ENCODE measurements at regions not wholly inside any gene's neighbourhood (a gene's known extent, or its start where the extent isn't known, plus 50 kb on each side); places are given as distances from the start of the nearest gene placed in this dataset.

DNA sequence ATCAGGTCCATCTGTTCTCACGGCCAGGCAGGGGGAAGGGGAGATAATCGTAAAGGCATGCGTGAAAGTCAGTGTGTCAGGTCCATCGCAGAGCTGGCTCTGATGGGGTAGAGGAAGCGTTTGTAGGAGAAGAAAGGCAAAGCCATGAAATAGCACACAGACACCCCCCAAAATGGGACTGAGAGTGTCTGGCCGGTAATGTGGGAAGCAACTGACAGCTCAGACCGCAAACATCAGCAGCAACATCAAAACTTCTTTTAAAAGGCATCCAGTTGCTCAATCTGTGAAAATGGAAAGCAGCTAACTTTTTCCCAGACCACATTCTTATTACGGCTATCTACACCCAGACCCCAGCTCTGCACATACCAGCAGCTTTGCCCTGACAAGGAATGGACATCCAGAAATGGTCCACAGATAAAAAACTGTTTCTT is 232.6 kb downstream of the EN1 start:
- no peak overlapping the region for H3K27ac ChIP-seq (ENCODE audit: low read depth, low read length)

DNA sequence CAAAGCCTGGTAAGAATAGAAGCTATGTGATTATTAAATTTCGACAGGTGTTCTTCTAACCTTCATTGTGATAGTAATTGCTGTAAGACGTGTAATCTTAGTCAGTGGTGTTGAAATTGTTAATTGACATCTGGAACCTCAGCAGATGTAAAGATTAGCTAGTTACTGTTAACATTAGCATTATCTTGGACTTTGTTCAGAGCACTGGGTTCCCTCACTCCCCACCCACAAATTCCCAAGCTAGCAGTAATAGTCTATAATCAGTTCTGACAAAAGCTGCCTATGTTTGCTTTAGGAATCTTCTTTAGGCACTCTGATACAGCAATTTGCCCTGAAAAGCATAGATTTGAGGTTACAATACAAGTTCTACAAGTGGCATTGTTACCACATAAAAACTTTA is 233.7 kb downstream of the EN1 start:
- Histone ChIP-seq H2AFZ (ENCODE audit: low read depth, low read length, severe bottlenecking) (no peak overlapping the region), H3F3A (ENCODE audit: insufficient read depth) (no peaks in the 10 kb centered on the region), H3K9me3 (ENCODE audit: insufficient read depth, low read length) (no peaks in the 10 kb centered on the region), H3K9ac (ENCODE audit: low read length) (no peak overlapping the region), H4K20me1 (ENCODE audit: low read depth, low read length) (no peaks in the 10 kb centered on the region), H3K4me2 (ENCODE audit: low read depth, low read length, poor library complexity, severe bottlenecking) (no peak overlapping the region), H3K4me3 (ENCODE audit: insufficient read depth, low read length, poor library complexity, severe bottlenecking) (no peak overlapping the region), H3K27ac (ENCODE audit: low read depth, low read length) (no peak overlapping the region), H3K79me2 (ENCODE audit: insufficient read depth, low read length) (no peaks in the 10 kb centered on the region), H3K9me2 (replicated peaks; ENCODE audit: insufficient read depth, low read length) (no peaks in the 10 kb centered on the region), H3K27me3 (ENCODE audit: low read length) (no peaks in the 10 kb centered on the region), H3K36me3 (ENCODE audit: low read length) (no peaks in the 10 kb centered on the region)
- TF ChIP-seq, protein P1, sequence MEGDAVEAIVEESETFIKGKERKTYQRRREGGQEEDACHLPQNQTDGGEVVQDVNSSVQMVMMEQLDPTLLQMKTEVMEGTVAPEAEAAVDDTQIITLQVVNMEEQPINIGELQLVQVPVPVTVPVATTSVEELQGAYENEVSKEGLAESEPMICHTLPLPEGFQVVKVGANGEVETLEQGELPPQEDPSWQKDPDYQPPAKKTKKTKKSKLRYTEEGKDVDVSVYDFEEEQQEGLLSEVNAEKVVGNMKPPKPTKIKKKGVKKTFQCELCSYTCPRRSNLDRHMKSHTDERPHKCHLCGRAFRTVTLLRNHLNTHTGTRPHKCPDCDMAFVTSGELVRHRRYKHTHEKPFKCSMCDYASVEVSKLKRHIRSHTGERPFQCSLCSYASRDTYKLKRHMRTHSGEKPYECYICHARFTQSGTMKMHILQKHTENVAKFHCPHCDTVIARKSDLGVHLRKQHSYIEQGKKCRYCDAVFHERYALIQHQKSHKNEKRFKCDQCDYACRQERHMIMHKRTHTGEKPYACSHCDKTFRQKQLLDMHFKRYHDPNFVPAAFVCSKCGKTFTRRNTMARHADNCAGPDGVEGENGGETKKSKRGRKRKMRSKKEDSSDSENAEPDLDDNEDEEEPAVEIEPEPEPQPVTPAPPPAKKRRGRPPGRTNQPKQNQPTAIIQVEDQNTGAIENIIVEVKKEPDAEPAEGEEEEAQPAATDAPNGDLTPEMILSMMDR (IDR thresholded peaks at IDR 0.05; ENCODE audit: insufficient read depth, low read length, poor library complexity, severe bottlenecking): no peak
- TF ChIP-seq EZH2phosphoT487 (conservative IDR thresholded peaks at IDR 0.05; ENCODE audit: low read length): no peak

More for the DNA sequence above, 232.6 kb downstream of the EN1 start:
- H3K9ac ChIP-seq (ENCODE audit: low read length): no peak overlapping the region
- H3K9me3 ChIP-seq (ENCODE audit: insufficient read depth, low read length): no peaks in the 10 kb centered on the region
- H4K20me1 ChIP-seq (ENCODE audit: low read depth, low read length): no peaks in the 10 kb centered on the region
- H3K36me3 ChIP-seq (ENCODE audit: low read length): no peaks in the 10 kb centered on the region
- H3F3A ChIP-seq (ENCODE audit: insufficient read depth): no peaks in the 10 kb centered on the region
- no peak overlapping the region for H3K4me2 ChIP-seq (ENCODE audit: low read depth, low read length, poor library complexity, severe bottlenecking)
- H2AFZ ChIP-seq (ENCODE audit: low read depth, low read length, severe bottlenecking): no peak overlapping the region
- no peak overlapping the region for H3K4me3 ChIP-seq (ENCODE audit: insufficient read depth, low read length, poor library complexity, severe bottlenecking)
- TF ChIP-seq EZH2phosphoT487 (conservative IDR thresholded peaks at IDR 0.05; ENCODE audit: low read length): no peak
- TF ChIP-seq, protein P1 (IDR thresholded peaks at IDR 0.05; ENCODE audit: insufficient read depth, low read length, poor library complexity, severe bottlenecking): no peak
- no peaks in the 10 kb centered on the region for H3K9me2 ChIP-seq (replicated peaks; ENCODE audit: insufficient read depth, low read length)
- no peaks in the 10 kb centered on the region for H3K79me2 ChIP-seq (ENCODE audit: insufficient read depth, low read length)
- no peaks in the 10 kb centered on the region for H3K27me3 ChIP-seq (ENCODE audit: low read length)

DNA sequence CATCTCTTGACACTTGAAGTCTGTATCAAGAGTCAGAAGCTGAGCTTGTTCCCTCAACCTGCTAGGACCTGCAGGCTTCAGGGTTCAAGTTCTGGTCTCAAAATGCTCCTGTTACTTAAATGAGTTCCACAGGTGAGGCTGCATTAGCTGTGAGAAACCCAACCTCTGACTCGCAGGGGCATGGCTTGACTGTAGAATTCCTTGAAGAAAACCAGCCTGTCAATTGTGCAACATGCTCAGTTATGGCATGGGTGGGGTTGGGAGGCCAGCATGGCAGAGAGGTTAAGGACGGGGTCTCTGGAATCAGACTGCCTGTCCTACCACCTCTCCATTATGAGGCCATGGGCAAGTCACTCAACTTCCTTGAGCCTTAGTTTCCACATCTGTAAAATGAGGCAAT is 235.8 kb downstream of the EN1 start:
- TF ChIP-seq, protein P1 (IDR thresholded peaks at IDR 0.05; ENCODE audit: insufficient read depth, low read length, poor library complexity, severe bottlenecking): no peak
- no peak for TF ChIP-seq EZH2phosphoT487 (conservative IDR thresholded peaks at IDR 0.05; ENCODE audit: low read length)
- Histone ChIP-seq H3K27me3 (ENCODE audit: low read length) (no peaks in the 10 kb centered on the region), H3F3A (ENCODE audit: insufficient read depth) (no peaks in the 10 kb centered on the region), H3K36me3 (ENCODE audit: low read length) (no peaks in the 10 kb centered on the region), H3K9ac (ENCODE audit: low read length) (no peak overlapping the region), H3K79me2 (ENCODE audit: insufficient read depth, low read length) (no peaks in the 10 kb centered on the region), H4K20me1 (ENCODE audit: low read depth, low read length) (no peaks in the 10 kb centered on the region), H3K9me3 (ENCODE audit: insufficient read depth, low read length) (no peaks in the 10 kb centered on the region), H3K9me2 (replicated peaks; ENCODE audit: insufficient read depth, low read length) (no peaks in the 10 kb centered on the region), H3K27ac (ENCODE audit: low read depth, low read length) (no peak overlapping the region), H2AFZ (ENCODE audit: low read depth, low read length, severe bottlenecking) (no peak overlapping the region), H3K4me2 (ENCODE audit: low read depth, low read length, poor library complexity, severe bottlenecking) (no peak overlapping the region), H3K4me3 (ENCODE audit: insufficient read depth, low read length, poor library complexity, severe bottlenecking) (no peak overlapping the region)

Data from SU-DHL-6 (cell line).